ENCODE measurements at regions not wholly inside any gene's neighbourhood (a gene's known extent, or its start where the extent isn't known, plus 50 kb on each side); places are given as distances from the start of the nearest gene placed in this dataset.

DNA sequence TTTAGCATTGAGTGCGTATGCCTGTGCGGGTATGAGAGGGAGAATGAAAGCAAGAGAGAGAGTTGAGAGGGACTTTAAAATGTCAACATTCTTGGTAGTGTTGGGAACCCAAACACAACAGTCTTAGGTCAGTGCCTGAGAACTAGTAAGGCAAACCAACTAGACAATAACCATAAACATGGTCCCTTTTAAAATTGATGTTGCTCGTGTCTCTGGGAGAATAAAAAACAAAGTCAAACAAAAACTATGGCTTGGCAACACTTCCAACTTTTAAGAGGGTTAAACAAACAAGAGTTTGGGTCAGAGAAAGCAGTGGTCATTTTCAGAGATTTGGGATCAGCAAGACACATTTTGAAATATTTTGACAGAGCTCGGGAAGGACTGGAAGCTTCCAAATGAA is 146.7 kb upstream of the THBS1 start:
- Histone ChIP-seq H3K79me2 (replicated peaks; ENCODE audit: insufficient read depth, low read length) (no peaks in the 10 kb centered on the region), H2AFZ (ENCODE audit: low read depth, low read length) (no peak overlapping the region), H3K36me3 (ENCODE audit: insufficient read depth, low read length) (no peaks in the 10 kb centered on the region), H4K20me1 (ENCODE audit: insufficient read depth) (no peaks in the 10 kb centered on the region), H3K4me2 (ENCODE audit: low read length) (no peak overlapping the region), H3K4me3 (ENCODE audit: low read length) (no peak overlapping the region), H3K9me2 (ENCODE audit: insufficient read depth, low read length) (no peaks in the 10 kb centered on the region), H3K27me3 (ENCODE audit: insufficient read depth, low read depth, low read length) (no peaks in the 10 kb centered on the region), H3K27ac (ENCODE audit: low read length) (no peak overlapping the region), H3K9ac (ENCODE audit: low read length) (no peak overlapping the region), H3K9me3 (ENCODE audit: low read length) (no peaks in the 10 kb centered on the region), H3F3A (ENCODE audit: insufficient read depth, low read length, poor library complexity, severe bottlenecking) (no peaks in the 10 kb centered on the region)
- TF ChIP-seq, protein P1, sequence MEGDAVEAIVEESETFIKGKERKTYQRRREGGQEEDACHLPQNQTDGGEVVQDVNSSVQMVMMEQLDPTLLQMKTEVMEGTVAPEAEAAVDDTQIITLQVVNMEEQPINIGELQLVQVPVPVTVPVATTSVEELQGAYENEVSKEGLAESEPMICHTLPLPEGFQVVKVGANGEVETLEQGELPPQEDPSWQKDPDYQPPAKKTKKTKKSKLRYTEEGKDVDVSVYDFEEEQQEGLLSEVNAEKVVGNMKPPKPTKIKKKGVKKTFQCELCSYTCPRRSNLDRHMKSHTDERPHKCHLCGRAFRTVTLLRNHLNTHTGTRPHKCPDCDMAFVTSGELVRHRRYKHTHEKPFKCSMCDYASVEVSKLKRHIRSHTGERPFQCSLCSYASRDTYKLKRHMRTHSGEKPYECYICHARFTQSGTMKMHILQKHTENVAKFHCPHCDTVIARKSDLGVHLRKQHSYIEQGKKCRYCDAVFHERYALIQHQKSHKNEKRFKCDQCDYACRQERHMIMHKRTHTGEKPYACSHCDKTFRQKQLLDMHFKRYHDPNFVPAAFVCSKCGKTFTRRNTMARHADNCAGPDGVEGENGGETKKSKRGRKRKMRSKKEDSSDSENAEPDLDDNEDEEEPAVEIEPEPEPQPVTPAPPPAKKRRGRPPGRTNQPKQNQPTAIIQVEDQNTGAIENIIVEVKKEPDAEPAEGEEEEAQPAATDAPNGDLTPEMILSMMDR (IDR thresholded peaks at IDR 0.05; ENCODE audit: poor library complexity, severe bottlenecking): no peak
- TF ChIP-seq EP300 (conservative IDR thresholded peaks at IDR 0.05; ENCODE audit: poor library complexity, severe bottlenecking) (no peak), MXI1 (conservative IDR thresholded peaks at IDR 0.05; ENCODE audit: poor library complexity, severe bottlenecking) (no peak), EZH2 (IDR thresholded peaks at IDR 0.05; ENCODE audit: borderline replicate concordance, insufficient read depth, low read length, poor library complexity, severe bottlenecking) (no peak), TAF1 (IDR thresholded peaks at IDR 0.05; ENCODE audit: low read depth) (no peak), RAD21 (conservative IDR thresholded peaks at IDR 0.05) (no peak), SMC3 (conservative IDR thresholded peaks at IDR 0.05; ENCODE audit: poor library complexity) (no peak), POLR2AphosphoS5 (IDR thresholded peaks at IDR 0.05) (no peak)
- TF ChIP-seq, protein P2, sequence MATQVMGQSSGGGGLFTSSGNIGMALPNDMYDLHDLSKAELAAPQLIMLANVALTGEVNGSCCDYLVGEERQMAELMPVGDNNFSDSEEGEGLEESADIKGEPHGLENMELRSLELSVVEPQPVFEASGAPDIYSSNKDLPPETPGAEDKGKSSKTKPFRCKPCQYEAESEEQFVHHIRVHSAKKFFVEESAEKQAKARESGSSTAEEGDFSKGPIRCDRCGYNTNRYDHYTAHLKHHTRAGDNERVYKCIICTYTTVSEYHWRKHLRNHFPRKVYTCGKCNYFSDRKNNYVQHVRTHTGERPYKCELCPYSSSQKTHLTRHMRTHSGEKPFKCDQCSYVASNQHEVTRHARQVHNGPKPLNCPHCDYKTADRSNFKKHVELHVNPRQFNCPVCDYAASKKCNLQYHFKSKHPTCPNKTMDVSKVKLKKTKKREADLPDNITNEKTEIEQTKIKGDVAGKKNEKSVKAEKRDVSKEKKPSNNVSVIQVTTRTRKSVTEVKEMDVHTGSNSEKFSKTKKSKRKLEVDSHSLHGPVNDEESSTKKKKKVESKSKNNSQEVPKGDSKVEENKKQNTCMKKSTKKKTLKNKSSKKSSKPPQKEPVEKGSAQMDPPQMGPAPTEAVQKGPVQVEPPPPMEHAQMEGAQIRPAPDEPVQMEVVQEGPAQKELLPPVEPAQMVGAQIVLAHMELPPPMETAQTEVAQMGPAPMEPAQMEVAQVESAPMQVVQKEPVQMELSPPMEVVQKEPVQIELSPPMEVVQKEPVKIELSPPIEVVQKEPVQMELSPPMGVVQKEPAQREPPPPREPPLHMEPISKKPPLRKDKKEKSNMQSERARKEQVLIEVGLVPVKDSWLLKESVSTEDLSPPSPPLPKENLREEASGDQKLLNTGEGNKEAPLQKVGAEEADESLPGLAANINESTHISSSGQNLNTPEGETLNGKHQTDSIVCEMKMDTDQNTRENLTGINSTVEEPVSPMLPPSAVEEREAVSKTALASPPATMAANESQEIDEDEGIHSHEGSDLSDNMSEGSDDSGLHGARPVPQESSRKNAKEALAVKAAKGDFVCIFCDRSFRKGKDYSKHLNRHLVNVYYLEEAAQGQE (IDR thresholded peaks at IDR 0.05; ENCODE audit: borderline replicate concordance): no peak

DNA sequence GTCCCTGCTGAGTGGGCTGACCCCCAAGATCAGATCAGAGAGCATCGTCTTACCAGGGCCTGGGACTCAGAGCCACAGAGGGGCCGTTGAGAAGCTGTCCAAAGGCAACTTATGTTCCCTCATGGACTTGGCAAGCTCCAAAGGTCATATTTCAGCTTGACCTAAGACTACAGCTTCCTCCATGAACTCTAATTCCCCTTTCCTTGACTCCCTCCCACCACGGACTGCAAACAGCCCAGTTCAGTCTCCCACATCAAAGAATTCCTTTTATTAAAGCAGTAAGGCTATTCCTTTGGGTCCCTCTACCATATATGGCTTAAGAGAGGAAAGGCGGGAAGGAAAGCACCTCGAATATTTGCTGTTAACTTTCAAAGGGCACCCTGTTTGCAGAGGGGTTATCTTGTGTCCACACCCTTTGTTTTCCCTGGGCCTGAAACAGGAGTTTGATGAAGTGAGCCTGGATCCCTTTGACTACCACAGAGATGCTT is 146.1 kb upstream of the THBS1 start:
- H3K27me3 ChIP-seq (ENCODE audit: insufficient read depth, low read depth, low read length): no peaks in the 10 kb centered on the region
- H4K20me1 ChIP-seq (ENCODE audit: insufficient read depth): no peaks in the 10 kb centered on the region
- H2AFZ ChIP-seq (ENCODE audit: low read depth, low read length): no peak overlapping the region
- H3K36me3 ChIP-seq (ENCODE audit: insufficient read depth, low read length): no peaks in the 10 kb centered on the region
- H3K79me2 ChIP-seq (replicated peaks; ENCODE audit: insufficient read depth, low read length): no peaks in the 10 kb centered on the region
- H3K9ac ChIP-seq (ENCODE audit: low read length): no peak overlapping the region
- no peaks in the 10 kb centered on the region for H3K9me2 ChIP-seq (ENCODE audit: insufficient read depth, low read length)
- no peaks in the 10 kb centered on the region for H3K9me3 ChIP-seq (ENCODE audit: low read length)
- no peak overlapping the region for H3K4me2 ChIP-seq (ENCODE audit: low read length)
- H3K27ac ChIP-seq (ENCODE audit: low read length): no peak overlapping the region
- H3F3A ChIP-seq (ENCODE audit: insufficient read depth, low read length, poor library complexity, severe bottlenecking): no peaks in the 10 kb centered on the region
- TF ChIP-seq, protein P2 (IDR thresholded peaks at IDR 0.05; ENCODE audit: borderline replicate concordance): no peak
- no peak for TF ChIP-seq POLR2AphosphoS5 (IDR thresholded peaks at IDR 0.05)
- TF ChIP-seq MXI1 (conservative IDR thresholded peaks at IDR 0.05; ENCODE audit: poor library complexity, severe bottlenecking): no peak
- TF ChIP-seq EZH2 (IDR thresholded peaks at IDR 0.05; ENCODE audit: borderline replicate concordance, insufficient read depth, low read length, poor library complexity, severe bottlenecking): no peak
- no peak for TF ChIP-seq SMC3 (conservative IDR thresholded peaks at IDR 0.05; ENCODE audit: poor library complexity)
- no peak for TF ChIP-seq TAF1 (IDR thresholded peaks at IDR 0.05; ENCODE audit: low read depth)
- TF ChIP-seq, protein P1 (IDR thresholded peaks at IDR 0.05; ENCODE audit: poor library complexity, severe bottlenecking): no peak
- TF ChIP-seq EP300 (conservative IDR thresholded peaks at IDR 0.05; ENCODE audit: poor library complexity, severe bottlenecking): no peak
- no peak for TF ChIP-seq RAD21 (conservative IDR thresholded peaks at IDR 0.05)
- no peak overlapping the region for H3K4me3 ChIP-seq (ENCODE audit: low read length)
